Stimulated activated CD8-positive, alpha-beta memory T cell treated with anti-CD3 and anti-CD28 coated beads, Interleukin-7, amount 100 ng/mL, for 48 hours (primary cell): ENCODE measurements at regions not wholly inside any gene's neighbourhood (a gene's known extent, or its start where the extent isn't known, plus 50 kb on each side); places are given as distances from the start of the nearest gene placed in this dataset.

ENCODE experiments used
- DNase-seq, 2 donors: peaks; one replicate each; pipeline ENCODE4 v3.0.0-alpha.2; 2020; ENCODE audit warnings: low read depth in 1 of 2; ENCODE audit errors: extremely low read depth in 1 of 2

GRCh38 chr4:26269038-26269437 is 51.8 kb upstream of the RBPJ start:
- DNase-seq, result no peak
